Transverse colon (tissue), 4 donors: ENCODE measurements at regions not wholly inside any gene's neighbourhood (a gene's known extent, or its start where the extent isn't known, plus 50 kb on each side); places are given as distances from the start of the nearest gene placed in this dataset.

Source experiments
- DNase-seq: peaks from one replicate; pipeline ENCODE4 v3.0.0-alpha.2; 2019
- H3K27ac ChIP-seq, 4 donors: fragments of 200-600 bp; sonication (generic); 2 replicates each; pipeline ENCODE4 v1.5.1; 2016 to 2018; ENCODE audit warnings: inconsistent platforms in 4 of 4
- H3K27me3 ChIP-seq: fragments of 200-600 bp; sonication (generic); 2 replicates; pipeline ENCODE4 v1.5.1; 2017; ENCODE audit warnings: inconsistent platforms
- H3K36me3 ChIP-seq, 4 donors: fragments of 200-600 bp; sonication (generic); 2 replicates each; pipeline ENCODE4 v1.5.1; 2017 to 2019; ENCODE audit warnings: inconsistent platforms in 4 of 4
- H3K4me1 ChIP-seq, 4 donors: fragments of 200-600 bp; sonication (generic); 2 replicates each; pipeline ENCODE4 v1.5.1; 2017 to 2020; ENCODE audit warnings: inconsistent platforms in 4 of 4
- H3K4me3 ChIP-seq, 4 donors: fragments of 200-600 bp; sonication (generic); 1 replicate in 1 of 4; 2 replicates in 3 of 4; pipeline versions ENCODE4 v1.5.1 to v1.6.1; 2017 to 2019; ENCODE audit warnings: inconsistent platforms in 4 of 4
- H3K9me3 ChIP-seq, 2 donors: fragments of 200-600 bp; sonication (generic); 2 replicates each; pipeline ENCODE4 v1.5.1; 2017 to 2019; ENCODE audit warnings: inconsistent platforms in 2 of 2
- EP300 ChIP-seq: sonication (generic); formaldehyde crosslinking; IDR thresholded peaks from one replicate; pipeline ENCODE4 v1.6.1; 2017; ENCODE audit warnings: antibody characterized with exemption, low read depth
- POLR2A ChIP-seq: fragments of 450-650 bp; IDR thresholded peaks from one replicate; pipeline ENCODE4 v1.6.1; 2016; ENCODE audit warnings: antibody characterized with exemption, mild to moderate bottlenecking, moderate library complexity
- POLR2AphosphoS5 ChIP-seq, 3 donors: sonication (generic); formaldehyde crosslinking; IDR thresholded peaks; one replicate each; pipeline ENCODE4 v1.6.1; 2016; ENCODE audit warnings: antibody characterized with exemption in 3 of 3
- WGBS, 2 donors: methylation state at CpG; one replicate each; pipeline ENCODE4 v1.1.5; 2018; ENCODE audit warnings: low coverage in 1 of 2; 5-methylcytosine and 5-hydroxymethylcytosine counted together
- in situ Hi-C, 4 donors: fragments of 200-750 bp; cut with MboI; loops; one replicate each; pipeline versions ENCODE4 v1.15.0 to v1.15.1; 2017; ENCODE audit warnings: low sequenced_read_pairs in 3 of 4, low pct_ligation_motif_present in 1 of 4, low pct_unique_long_range_greater_than_20kb in 1 of 4
- intact Hi-C: fragments of 100-400 bp; cut with DNase I; formaldehyde crosslinking; loops from one replicate; pipeline ENCODE4 v1.15.1; 2023; ENCODE audit warnings: low total_unique reads
- TF ChIP-seq, protein P1 (sequence below), 5 experiments: fragments of 200-600 bp in 3 of 5; fragments of 450-650 bp in 2 of 5; sonication (generic) in 3 of 5; IDR thresholded peaks; 1 replicate in 2 of 5; 2 replicates in 3 of 5; pipeline ENCODE4 v1.5.1; 2016 to 2017; ENCODE audit warnings: antibody characterized with exemption in 5 of 5, inconsistent platforms in 3 of 5, mild to moderate bottlenecking in 2 of 5, moderate library complexity in 1 of 5

DNA sequence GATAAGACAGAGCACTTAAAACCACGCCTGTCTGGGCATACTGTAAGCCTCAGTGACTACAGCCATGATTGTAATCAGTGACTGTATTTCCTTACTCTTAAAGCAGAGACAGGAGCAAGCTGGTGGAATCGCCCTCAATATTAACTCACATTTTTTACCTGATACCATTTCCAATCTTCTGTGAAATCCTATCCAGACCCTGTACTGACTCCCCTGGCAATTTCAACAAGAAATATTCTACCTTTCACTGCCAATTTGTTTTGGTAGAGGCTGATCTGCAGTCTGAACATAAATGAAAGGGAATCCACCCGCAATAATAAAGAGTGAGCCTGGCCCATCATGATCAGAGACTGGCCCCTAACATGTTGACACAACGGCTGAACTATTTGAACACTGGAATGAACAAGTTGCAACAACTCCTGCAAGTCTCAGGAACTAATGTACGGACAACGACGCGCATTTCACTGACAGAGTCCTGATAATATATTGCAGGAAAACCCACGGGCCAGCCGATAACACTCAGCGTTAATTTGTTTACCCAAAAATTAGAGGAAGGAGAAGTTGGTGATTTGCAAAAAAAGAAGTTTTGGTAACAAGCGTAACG is 195.5 kb upstream of the BTG1 start:
- Histone ChIP-seq H3K27me3 (no peaks in the 10 kb centered on the region), H3K9me3 (no peaks in the 10 kb centered on the region), H3K27ac (peak overlapping the region; percentile 44 to 77 (median 66)), H3K36me3 (no peaks in the 10 kb centered on the region), H3K4me3 (peak overlapping the region in 2 of 4 donors; percentile 3 to 40), H3K4me1 (peaks cover 0 to 21% (median 7%) of the 10 kb centered on the region in 4 donors)
- WGBS, 2 donors = 41 to 74% methylated on average over 11 to 13 of the region's 13 CpGs
- in situ Hi-C loops = no loop called here
- TF ChIP-seq POLR2AphosphoS5 (IDR thresholded peaks at IDR 0.05) (peak in 1 of 3 donors; percentile 55), EP300 (no peak)
- intact Hi-C loops = no loop called here
- DNase-seq = no peak

DNA sequence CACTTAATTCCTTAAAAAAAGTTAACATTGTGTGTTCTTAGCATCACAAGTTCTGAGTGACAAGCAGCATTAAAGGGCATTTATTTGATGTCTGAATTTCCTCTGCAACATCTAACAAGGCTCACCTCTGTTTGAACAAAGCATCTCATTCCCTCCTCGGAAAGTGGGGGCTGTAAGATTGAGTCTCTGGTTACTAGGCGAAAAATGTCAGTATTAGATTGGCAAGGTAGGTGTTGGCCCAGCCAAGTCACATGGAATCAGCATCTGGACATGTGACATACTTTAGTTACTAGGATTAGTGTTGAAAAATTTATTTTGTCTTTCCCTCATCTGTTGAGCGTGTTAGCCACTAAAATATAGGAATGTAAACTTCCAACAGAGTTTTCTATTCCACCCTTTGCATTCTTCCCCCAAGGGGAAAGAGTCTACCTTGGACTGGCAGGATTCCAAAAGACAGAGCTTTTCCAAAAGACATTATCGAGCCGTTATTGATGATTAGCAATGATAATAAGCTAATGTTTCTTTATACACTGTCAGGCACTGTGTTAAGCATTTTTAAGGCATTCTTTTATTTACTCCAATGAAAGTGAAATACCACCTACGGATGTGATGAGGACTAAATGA is 194.9 kb upstream of the BTG1 start:
- in situ Hi-C loops (no loop called here), intact Hi-C loops (no loop called here)
- no peaks in the 10 kb centered on the region for H3K27me3 ChIP-seq
- H3K36me3 ChIP-seq = no peaks in the 10 kb centered on the region
- TF ChIP-seq, protein P1, sequence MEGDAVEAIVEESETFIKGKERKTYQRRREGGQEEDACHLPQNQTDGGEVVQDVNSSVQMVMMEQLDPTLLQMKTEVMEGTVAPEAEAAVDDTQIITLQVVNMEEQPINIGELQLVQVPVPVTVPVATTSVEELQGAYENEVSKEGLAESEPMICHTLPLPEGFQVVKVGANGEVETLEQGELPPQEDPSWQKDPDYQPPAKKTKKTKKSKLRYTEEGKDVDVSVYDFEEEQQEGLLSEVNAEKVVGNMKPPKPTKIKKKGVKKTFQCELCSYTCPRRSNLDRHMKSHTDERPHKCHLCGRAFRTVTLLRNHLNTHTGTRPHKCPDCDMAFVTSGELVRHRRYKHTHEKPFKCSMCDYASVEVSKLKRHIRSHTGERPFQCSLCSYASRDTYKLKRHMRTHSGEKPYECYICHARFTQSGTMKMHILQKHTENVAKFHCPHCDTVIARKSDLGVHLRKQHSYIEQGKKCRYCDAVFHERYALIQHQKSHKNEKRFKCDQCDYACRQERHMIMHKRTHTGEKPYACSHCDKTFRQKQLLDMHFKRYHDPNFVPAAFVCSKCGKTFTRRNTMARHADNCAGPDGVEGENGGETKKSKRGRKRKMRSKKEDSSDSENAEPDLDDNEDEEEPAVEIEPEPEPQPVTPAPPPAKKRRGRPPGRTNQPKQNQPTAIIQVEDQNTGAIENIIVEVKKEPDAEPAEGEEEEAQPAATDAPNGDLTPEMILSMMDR (IDR thresholded peaks at IDR 0.05) = no peak
- no peak for TF ChIP-seq POLR2A
- no peak overlapping the region for H3K4me3 ChIP-seq
- no peak for DNase-seq
- peaks cover 0 to 27% (median 11%) of the 10 kb centered on the region in 4 donors for H3K4me1 ChIP-seq
- 68 to 70% methylated on average over 4 to 6 of the region's 6 CpGs for WGBS, 2 donors
- peak overlapping the region in 2 of 4 donors; percentile 71 to 77 for H3K27ac ChIP-seq
- no peaks in the 10 kb centered on the region for H3K9me3 ChIP-seq

DNA sequence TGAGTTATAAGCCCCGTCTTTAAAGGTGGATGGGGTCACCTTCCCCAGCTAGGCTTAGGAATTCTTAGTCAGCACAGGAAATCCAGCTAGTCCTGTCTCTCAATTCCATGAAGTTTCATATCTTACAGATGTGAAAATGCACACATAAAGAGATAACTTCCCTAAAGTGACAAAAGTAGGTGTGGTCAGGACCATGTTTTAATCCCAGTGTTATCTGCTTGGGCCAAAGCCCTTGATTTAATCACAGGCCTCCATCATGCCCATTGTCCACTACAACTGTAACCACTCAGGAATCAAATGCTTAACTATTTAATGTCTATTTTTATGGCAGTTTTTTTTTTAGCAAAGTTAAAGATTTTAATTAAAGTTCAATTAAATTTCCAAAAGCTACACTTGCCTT is 194.4 kb upstream of the BTG1 start:
- TF ChIP-seq, protein P1 (IDR thresholded peaks at IDR 0.05) = no peak
- no peak for TF ChIP-seq POLR2AphosphoS5 (IDR thresholded peaks at IDR 0.05)
- TF ChIP-seq POLR2A = no peak
- no peak for TF ChIP-seq EP300
- in situ Hi-C loops (no loop called here), intact Hi-C loops (no loop called here)
- H3K27me3 ChIP-seq = no peaks in the 10 kb centered on the region
- DNase-seq = no peak
- H3K36me3 ChIP-seq = no peaks in the 10 kb centered on the region
- H3K27ac ChIP-seq = no peak overlapping the region
- H3K4me1 ChIP-seq = peaks cover 0 to 27% (median 11%) of the 10 kb centered on the region in 4 donors
- no peaks in the 10 kb centered on the region for H3K9me3 ChIP-seq
- WGBS, 2 donors = 80 to 100% methylated on average over 1 of the region's 1 CpG
- H3K4me3 ChIP-seq = no peak overlapping the region

DNA sequence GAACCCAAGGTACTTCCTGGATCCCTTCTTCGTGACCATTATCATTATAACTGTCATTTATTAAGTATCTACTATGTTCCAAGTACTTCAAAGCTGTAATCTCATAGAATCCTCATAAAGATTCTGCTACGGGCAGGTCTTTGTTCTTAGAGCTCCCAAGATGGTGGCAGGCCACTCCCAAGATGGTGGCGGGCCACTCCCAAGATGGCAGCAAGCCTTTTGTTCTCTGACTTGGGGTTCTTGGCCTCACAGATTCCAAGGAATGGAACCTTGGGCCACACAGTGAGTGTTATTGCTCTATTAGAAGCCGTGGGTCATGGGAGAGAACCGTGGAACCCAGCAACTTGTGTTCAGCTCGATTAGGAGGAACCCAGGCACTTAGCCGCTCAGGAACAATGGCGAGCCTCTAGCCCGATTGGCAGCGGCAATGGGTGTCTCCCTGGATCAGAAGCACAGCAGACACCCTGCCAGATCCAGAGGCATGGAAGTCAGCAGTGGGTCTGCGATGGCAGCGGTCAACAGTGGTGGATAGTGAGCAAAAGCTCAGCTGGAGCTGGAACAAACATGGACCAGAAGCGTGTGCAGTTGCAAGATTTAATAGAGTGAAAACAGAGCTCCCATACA is 193.7 kb upstream of the BTG1 start:
- no peak for DNase-seq
- TF ChIP-seq, protein P1 (IDR thresholded peaks at IDR 0.05) = no peak
- no peak for TF ChIP-seq EP300
- TF ChIP-seq POLR2A = no peak
- no peak for TF ChIP-seq POLR2AphosphoS5 (IDR thresholded peaks at IDR 0.05)
- in situ Hi-C loops = no loop called here
- H3K9me3 ChIP-seq = no peaks in the 10 kb centered on the region
- WGBS, 2 donors = 92 to 100% methylated on average over 1 to 13 of the region's 13 CpGs
- H3K4me1 ChIP-seq = peaks cover 0 to 27% (median 11%) of the 10 kb centered on the region in 4 donors
- no peak overlapping the region for H3K27ac ChIP-seq
- H3K36me3 ChIP-seq = no peaks in the 10 kb centered on the region
- intact Hi-C loops = no loop called here
- no peak overlapping the region for H3K4me3 ChIP-seq
- no peaks in the 10 kb centered on the region for H3K27me3 ChIP-seq
